HL-60 (cell line): ENCODE measurements at regions not wholly inside any gene's neighbourhood (a gene's known extent, or its start where the extent isn't known, plus 50 kb on each side); places are given as distances from the start of the nearest gene placed in this dataset.

Experiments used
- TF ChIP-seq, protein P1 (sequence below): IDR thresholded peaks from one replicate; pipeline ENCODE4 v1.5.1; 2011; ENCODE audit warnings: low read length, control low read depth, inconsistent platforms; ENCODE audit not compliant: insufficient read depth
- TF ChIP-seq, protein P2 (sequence below): IDR thresholded peaks from 2 replicates; pipeline ENCODE4 v1.6.1; 2012; ENCODE audit warnings: low read depth; ENCODE audit not compliant: insufficient replicate concordance

DNA sequence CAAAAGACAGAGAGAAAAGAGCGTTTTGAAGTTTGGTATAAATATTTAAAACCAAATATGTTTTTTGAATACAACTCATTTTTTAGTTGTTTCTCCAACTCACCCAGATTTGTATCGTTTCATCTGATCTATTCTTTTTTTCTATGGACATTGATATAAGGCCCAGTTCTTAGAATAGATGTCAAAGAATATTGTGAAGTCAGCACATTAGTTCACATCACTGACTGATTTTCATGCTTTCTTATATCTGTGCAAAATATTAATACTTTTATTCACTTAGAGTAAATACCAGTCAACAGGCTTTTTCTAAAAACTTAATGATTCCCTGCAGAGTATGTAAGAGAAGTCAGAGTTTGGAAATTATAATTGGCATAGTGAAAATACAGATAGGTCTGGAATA, 254.4 kb upstream of the PTPRD start:
- TF ChIP-seq, protein P1, sequence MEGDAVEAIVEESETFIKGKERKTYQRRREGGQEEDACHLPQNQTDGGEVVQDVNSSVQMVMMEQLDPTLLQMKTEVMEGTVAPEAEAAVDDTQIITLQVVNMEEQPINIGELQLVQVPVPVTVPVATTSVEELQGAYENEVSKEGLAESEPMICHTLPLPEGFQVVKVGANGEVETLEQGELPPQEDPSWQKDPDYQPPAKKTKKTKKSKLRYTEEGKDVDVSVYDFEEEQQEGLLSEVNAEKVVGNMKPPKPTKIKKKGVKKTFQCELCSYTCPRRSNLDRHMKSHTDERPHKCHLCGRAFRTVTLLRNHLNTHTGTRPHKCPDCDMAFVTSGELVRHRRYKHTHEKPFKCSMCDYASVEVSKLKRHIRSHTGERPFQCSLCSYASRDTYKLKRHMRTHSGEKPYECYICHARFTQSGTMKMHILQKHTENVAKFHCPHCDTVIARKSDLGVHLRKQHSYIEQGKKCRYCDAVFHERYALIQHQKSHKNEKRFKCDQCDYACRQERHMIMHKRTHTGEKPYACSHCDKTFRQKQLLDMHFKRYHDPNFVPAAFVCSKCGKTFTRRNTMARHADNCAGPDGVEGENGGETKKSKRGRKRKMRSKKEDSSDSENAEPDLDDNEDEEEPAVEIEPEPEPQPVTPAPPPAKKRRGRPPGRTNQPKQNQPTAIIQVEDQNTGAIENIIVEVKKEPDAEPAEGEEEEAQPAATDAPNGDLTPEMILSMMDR = no peak
- TF ChIP-seq, protein P2, sequence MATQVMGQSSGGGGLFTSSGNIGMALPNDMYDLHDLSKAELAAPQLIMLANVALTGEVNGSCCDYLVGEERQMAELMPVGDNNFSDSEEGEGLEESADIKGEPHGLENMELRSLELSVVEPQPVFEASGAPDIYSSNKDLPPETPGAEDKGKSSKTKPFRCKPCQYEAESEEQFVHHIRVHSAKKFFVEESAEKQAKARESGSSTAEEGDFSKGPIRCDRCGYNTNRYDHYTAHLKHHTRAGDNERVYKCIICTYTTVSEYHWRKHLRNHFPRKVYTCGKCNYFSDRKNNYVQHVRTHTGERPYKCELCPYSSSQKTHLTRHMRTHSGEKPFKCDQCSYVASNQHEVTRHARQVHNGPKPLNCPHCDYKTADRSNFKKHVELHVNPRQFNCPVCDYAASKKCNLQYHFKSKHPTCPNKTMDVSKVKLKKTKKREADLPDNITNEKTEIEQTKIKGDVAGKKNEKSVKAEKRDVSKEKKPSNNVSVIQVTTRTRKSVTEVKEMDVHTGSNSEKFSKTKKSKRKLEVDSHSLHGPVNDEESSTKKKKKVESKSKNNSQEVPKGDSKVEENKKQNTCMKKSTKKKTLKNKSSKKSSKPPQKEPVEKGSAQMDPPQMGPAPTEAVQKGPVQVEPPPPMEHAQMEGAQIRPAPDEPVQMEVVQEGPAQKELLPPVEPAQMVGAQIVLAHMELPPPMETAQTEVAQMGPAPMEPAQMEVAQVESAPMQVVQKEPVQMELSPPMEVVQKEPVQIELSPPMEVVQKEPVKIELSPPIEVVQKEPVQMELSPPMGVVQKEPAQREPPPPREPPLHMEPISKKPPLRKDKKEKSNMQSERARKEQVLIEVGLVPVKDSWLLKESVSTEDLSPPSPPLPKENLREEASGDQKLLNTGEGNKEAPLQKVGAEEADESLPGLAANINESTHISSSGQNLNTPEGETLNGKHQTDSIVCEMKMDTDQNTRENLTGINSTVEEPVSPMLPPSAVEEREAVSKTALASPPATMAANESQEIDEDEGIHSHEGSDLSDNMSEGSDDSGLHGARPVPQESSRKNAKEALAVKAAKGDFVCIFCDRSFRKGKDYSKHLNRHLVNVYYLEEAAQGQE = no peak
